ENCODE measurements at regions not wholly inside any gene's neighbourhood (a gene's known extent, or its start where the extent isn't known, plus 50 kb on each side); places are given as distances from the start of the nearest gene placed in this dataset.

DNA sequence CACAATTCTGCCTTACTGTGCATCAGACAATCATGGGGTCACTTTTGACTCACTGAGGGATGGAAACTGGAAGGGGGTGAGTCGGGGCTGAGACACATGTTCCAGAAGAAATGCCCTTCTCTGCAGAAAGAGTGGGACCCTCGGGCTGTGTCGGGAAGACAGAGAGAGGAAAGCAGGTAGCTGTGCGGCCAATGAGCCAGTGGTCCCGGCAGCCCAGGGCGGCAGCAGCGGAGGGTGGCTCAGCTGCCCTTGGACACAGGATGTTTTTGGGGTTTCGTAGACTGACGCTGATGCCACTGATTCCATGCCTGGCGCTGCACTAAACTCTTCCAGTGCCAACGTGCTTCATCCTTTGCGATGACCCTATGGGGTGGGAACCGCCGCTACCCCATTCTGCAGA lies 78.4 kb upstream of the PPP1R26 start:
- DNase-seq (ENCODE audit: low read depth): no peak
- H3K36me3 ChIP-seq (ENCODE audit: control insufficient read depth, insufficient read depth, low read length): no peaks in the 10 kb centered on the region
- TF ChIP-seq, protein P1, sequence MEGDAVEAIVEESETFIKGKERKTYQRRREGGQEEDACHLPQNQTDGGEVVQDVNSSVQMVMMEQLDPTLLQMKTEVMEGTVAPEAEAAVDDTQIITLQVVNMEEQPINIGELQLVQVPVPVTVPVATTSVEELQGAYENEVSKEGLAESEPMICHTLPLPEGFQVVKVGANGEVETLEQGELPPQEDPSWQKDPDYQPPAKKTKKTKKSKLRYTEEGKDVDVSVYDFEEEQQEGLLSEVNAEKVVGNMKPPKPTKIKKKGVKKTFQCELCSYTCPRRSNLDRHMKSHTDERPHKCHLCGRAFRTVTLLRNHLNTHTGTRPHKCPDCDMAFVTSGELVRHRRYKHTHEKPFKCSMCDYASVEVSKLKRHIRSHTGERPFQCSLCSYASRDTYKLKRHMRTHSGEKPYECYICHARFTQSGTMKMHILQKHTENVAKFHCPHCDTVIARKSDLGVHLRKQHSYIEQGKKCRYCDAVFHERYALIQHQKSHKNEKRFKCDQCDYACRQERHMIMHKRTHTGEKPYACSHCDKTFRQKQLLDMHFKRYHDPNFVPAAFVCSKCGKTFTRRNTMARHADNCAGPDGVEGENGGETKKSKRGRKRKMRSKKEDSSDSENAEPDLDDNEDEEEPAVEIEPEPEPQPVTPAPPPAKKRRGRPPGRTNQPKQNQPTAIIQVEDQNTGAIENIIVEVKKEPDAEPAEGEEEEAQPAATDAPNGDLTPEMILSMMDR (IDR thresholded peaks at IDR 0.05; ENCODE audit: insufficient read depth, low read depth, low read length): no peak
- H3K27me3 ChIP-seq (ENCODE audit: control insufficient read depth, insufficient read depth, low read length): no peaks in the 10 kb centered on the region
- POLR2A ChIA-PET: no interaction called here
- CTCF ChIA-PET: interaction anchor here (1.9 kb wide), 1 partner anchor 11 kb away, joined by 6 read pairs; no protein-coding TSS in a partner anchor
- no peak overlapping the region for H3K4me3 ChIP-seq (ENCODE audit: low read depth, low read length)

DNA sequence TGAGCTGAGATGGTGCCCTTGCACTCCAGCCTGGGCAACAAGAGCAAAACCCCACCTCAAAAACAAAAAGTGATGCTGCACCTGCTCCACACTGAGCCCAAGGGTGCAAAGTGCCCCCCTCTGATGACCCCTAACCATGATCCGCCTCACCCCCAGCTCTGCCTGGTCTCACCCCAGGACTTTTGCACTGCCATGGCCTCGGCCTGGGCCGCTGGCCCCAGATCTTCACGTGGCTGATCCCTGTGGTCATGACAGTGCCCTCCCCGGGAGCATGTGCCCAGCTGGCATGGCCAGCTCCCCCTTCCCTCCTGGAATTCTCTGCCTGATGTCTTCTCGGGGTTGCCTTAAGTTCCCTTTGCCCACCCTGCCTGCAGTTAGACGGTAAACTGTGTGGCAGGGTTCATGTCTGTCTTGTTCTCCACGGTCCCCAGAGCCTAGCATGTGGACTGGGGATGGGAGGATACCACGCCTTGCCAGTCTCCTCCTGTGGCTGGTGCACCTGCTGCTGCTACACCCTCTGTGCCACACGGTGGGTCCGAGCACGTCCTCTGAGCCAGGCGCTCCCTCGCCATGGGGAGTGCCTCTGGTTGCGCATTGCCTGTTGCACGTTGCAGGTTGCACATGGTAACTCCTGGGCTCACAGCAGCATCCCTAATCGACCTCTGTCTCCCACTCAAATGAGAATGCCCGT lies 77.4 kb upstream of the PPP1R26 start:
- ChIA-PET POLR2A (no interaction called here), CTCF (interaction anchor here (1.9 kb wide), 1 partner anchor 10 kb away, joined by 6 read pairs; no protein-coding TSS in a partner anchor)
- DNase-seq (ENCODE audit: low read depth): no peak

DNA sequence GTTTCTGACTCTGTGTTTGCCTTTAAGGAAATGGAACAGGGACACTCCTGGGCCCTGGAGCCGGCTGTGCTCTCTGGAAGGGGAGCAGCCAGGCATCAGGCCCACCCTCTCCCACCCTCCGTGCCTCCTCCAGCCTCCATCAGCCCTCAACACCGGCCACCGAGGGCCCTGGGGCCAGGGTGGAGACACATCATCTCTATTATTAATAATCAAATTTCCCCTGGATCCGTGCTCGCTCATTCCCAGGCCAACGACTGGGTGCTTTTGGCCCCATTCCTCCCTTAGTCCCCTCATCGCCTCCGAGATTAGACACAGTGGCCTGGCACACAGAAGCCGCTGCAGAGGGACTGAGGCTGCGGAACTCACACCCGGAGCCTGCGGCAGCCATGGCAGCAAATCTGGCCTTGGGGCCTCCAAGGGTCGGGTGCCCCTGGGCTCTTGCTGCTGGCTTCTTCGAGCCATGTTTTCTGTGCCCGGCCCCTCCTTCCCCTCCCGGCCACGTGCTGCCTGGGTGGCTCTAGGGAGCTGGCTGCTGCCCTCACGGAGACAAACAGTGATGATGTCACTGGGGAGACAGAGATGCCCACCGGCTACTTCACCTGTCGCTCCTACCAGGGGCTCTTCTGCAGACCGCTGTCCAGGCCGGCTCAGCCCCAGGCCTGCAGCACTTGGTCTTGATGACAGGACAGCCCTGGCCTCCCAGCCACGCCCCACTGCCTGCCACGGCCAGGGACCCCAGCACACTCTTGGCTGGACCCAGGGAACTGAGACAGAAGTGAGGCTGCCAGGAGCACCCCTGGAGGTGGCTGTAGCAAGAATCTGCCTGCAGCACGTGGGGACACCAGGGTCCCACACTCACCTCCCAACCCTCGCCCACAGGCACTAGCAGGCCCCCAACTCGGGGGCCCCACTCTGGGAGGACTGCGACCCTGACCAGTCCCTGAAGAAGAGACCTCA lies 76.6 kb upstream of the PPP1R26 start:
- CTCF ChIA-PET: interaction anchor here (1.8 to 1.9 kb wide), 2 partner anchors 9 to 10 kb away, joined by 6 to 8 read pairs; no protein-coding TSS in a partner anchor
- no peaks in the 10 kb centered on the region for H3K27me3 ChIP-seq (ENCODE audit: control insufficient read depth, insufficient read depth, low read length)
- H3K36me3 ChIP-seq (ENCODE audit: control insufficient read depth, insufficient read depth, low read length): no peaks in the 10 kb centered on the region
- H3K4me3 ChIP-seq (ENCODE audit: low read depth, low read length): no peak overlapping the region
- POLR2A ChIA-PET: no interaction called here
- TF ChIP-seq, protein P1 (IDR thresholded peaks at IDR 0.05; ENCODE audit: insufficient read depth, low read depth, low read length): no peak
- no peak for DNase-seq (ENCODE audit: low read depth)

More for the DNA sequence above, 77.4 kb upstream of the PPP1R26 start:
- Histone ChIP-seq H3K36me3 (ENCODE audit: control insufficient read depth, insufficient read depth, low read length) (no peaks in the 10 kb centered on the region), H3K27me3 (ENCODE audit: control insufficient read depth, insufficient read depth, low read length) (no peaks in the 10 kb centered on the region), H3K4me3 (ENCODE audit: low read depth, low read length) (no peak overlapping the region)
- TF ChIP-seq, protein P1 (IDR thresholded peaks at IDR 0.05; ENCODE audit: insufficient read depth, low read depth, low read length): no peak

DNA sequence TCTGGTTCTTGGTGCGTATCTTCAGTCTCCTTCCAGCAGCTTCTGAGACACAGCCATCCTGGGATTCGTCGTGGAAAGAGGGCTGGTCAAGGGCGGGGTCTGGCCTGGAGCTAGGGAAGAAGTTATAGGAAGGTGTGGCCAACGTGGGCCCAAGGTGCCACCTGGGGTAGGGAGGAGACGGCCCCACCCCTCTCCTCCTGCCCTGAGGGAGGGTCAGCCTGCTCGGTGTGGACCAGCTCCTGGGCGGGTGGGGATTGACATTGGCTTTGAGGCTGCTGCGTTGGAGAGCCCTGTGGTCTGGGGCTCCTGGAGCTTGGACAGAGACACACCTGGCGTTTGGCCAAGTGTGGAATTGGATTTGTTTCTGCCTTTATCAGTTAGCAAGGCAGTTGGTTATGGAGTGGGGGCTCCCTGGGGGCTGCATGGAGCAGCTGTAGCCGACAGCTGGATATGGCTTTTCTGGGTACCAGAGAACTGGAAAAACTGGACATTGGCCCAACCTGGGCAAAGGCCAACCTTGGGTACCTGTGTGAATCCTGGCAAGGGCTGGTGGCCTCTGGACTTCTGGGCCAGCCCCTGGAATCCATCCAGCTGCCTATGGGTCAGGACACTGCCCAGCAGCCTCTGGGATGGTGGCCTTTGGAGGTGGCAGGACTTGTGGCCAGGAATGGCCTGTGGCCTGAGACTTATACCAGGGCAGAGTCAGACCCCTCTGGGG lies 75.7 kb upstream of the PPP1R26 start:
- Histone ChIP-seq H3K27me3 (ENCODE audit: control insufficient read depth, insufficient read depth, low read length) (no peaks in the 10 kb centered on the region), H3K4me3 (ENCODE audit: low read depth, low read length) (no peak overlapping the region), H3K36me3 (ENCODE audit: control insufficient read depth, insufficient read depth, low read length) (no peaks in the 10 kb centered on the region)
- TF ChIP-seq, protein P1 (IDR thresholded peaks at IDR 0.05; ENCODE audit: insufficient read depth, low read depth, low read length): no peak
- no peak for DNase-seq (ENCODE audit: low read depth)
- CTCF ChIA-PET: interaction anchor here (1.8 kb wide), 1 partner anchor 9 kb away, joined by 8 read pairs; no protein-coding TSS in a partner anchor
- POLR2A ChIA-PET: no interaction called here
